Adrenal gland (tissue), 5 donors: ENCODE measurements at regions not wholly inside any gene's neighbourhood (a gene's known extent, or its start where the extent isn't known, plus 50 kb on each side); places are given as distances from the start of the nearest gene placed in this dataset.

ENCODE experiments used
- CTCF ChIP-seq, 6 experiments: fragments of 450-650 bp in 4 of 6; fragments of 200-600 bp in 2 of 6; sonication (generic) in 1 of 6; IDR thresholded peaks; 1 replicate in 5 of 6; 2 replicates in 1 of 6; pipeline versions ENCODE4 v1.5.1 to v1.8.0; 2016 to 2021; ENCODE audit warnings: antibody characterized with exemption in 6 of 6, mild to moderate bottlenecking in 2 of 6, moderate library complexity in 1 of 6
- POLR2A ChIP-seq, 2 donors: fragments of 450-650 bp; IDR thresholded peaks; one replicate each; pipeline ENCODE4 v1.6.1; 2017; ENCODE audit warnings: antibody characterized with exemption in 2 of 2, mild to moderate bottlenecking in 2 of 2, moderate library complexity in 1 of 2
- donor health status: DM: no; HTN: no; CAD: no.

- TF ChIP-seq CTCF (IDR thresholded peaks at IDR 0.05) (no peak), POLR2A (IDR thresholded peaks at IDR 0.05) (no peak)
Measured at GRCh38 chr5:74450095-74450494, 190.4 kb downstream of the ENC1 start.
